ENCODE measurements at regions not wholly inside any gene's neighbourhood (a gene's known extent, or its start where the extent isn't known, plus 50 kb on each side); places are given as distances from the start of the nearest gene placed in this dataset.

DNA sequence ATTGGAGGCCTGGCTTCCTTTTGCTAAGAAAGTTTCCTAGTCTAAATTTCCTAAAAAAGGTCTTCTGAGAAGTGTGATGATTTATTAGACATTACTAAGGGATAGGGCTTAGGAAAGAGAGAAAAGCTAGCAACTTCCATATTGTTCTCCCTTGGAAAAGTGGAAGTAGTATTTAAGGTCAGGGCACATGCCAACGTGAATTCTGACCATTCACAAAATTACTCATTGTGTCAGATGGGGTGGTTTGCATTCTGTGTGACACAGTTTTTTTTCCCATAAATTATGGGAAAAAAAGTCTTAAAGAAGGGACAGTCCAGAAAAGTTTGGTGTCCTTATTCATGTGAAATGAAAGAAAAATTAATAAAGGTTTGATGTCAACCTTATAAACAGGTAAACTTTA, 110.0 kb upstream of the ARRDC3 start:
- no peak for DNase-seq
- ATAC-seq = peak in 1 of 4 donors; percentile 20
- H3K27me3 ChIP-seq = no peaks in the 10 kb centered on the region
- no peaks in the 10 kb centered on the region for H3K4me1 ChIP-seq
- no peak overlapping the region for H3K27ac ChIP-seq
- TF ChIP-seq CTCF (IDR thresholded peaks at IDR 0.05) = no peak
- H3K4me3 ChIP-seq = no peak overlapping the region
- H3K9me3 ChIP-seq = no peaks in the 10 kb centered on the region
- H3K36me3 ChIP-seq = no peaks in the 10 kb centered on the region
- intact Hi-C loops (cut with DNase I) = no loop called here
- 53% methylated on average over 1 of the region's 1 CpG for WGBS (ENCODE audit: insufficient coverage, low coverage, low lambda C conversion rate, missing lambda C conversion rate)

- Histone ChIP-seq H3K27me3 (no peaks in the 10 kb centered on the region), H3K4me3 (no peak overlapping the region), H3K9me3 (no peaks in the 10 kb centered on the region), H3K27ac (no peak overlapping the region), H3K36me3 (no peaks in the 10 kb centered on the region), H3K4me1 (no peaks in the 10 kb centered on the region)
- DNase-seq (no peak), ATAC-seq (no peak)
- 59% methylated on average over 2 of the region's 2 CpGs for WGBS (ENCODE audit: insufficient coverage, low coverage, low lambda C conversion rate, missing lambda C conversion rate)
- intact Hi-C loops (cut with DNase I) = no loop called here
- no peak for TF ChIP-seq POLR2A (IDR thresholded peaks at IDR 0.05)
- TF ChIP-seq CTCF (IDR thresholded peaks at IDR 0.05) = no peak
Observed at GRCh38 chr5:91491229-91491628, 108.1 kb upstream of the ARRDC3 start.

DNA sequence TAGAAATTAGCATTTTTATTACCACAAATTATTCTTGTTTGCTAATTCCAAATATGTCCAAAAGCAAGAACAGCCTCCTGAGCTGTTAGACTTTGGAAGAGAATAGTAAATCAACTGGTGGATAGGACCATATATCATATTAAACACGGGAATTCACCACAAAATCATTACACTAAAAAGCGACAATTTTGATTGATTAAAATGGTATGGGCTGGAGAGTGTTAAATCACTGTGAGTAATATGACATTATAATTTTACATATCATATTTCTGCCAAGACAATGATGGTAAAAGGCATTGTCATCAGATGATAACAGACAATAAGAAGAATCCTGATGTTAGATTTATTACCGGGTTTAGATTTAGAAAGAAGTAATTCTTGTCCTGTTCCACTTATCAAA, 107.2 kb upstream of the ARRDC3 start:
- TF ChIP-seq CTCF (IDR thresholded peaks at IDR 0.05) (no peak), POLR2A (IDR thresholded peaks at IDR 0.05) (no peak)
- Histone ChIP-seq H3K4me3 (no peak overlapping the region), H3K36me3 (no peaks in the 10 kb centered on the region), H3K9me3 (no peaks in the 10 kb centered on the region), H3K4me1 (no peaks in the 10 kb centered on the region), H3K27me3 (no peaks in the 10 kb centered on the region), H3K27ac (no peak overlapping the region)
- DNase-seq = no peak
- WGBS (ENCODE audit: insufficient coverage, low coverage, low lambda C conversion rate, missing lambda C conversion rate) = 82% methylated on average over 3 of the region's 3 CpGs
- no peak for ATAC-seq
- intact Hi-C loops (cut with DNase I) = no loop called here

GRCh38 chr5:91487420-91487819, 104.3 kb upstream of the ARRDC3 start:
- intact Hi-C loops (cut with DNase I) = no loop called here
- Histone ChIP-seq H3K4me1 (no peaks in the 10 kb centered on the region), H3K27ac (no peak overlapping the region), H3K9me3 (no peaks in the 10 kb centered on the region), H3K4me3 (no peak overlapping the region), H3K36me3 (no peaks in the 10 kb centered on the region), H3K27me3 (no peaks in the 10 kb centered on the region)
- 33% methylated on average over 1 of the region's 2 CpGs for WGBS (ENCODE audit: insufficient coverage, low coverage, low lambda C conversion rate, missing lambda C conversion rate)
- DNase-seq = no peak
- no peak for ATAC-seq
- TF ChIP-seq CTCF (IDR thresholded peaks at IDR 0.05) (no peak), POLR2A (IDR thresholded peaks at IDR 0.05) (no peak)

DNA sequence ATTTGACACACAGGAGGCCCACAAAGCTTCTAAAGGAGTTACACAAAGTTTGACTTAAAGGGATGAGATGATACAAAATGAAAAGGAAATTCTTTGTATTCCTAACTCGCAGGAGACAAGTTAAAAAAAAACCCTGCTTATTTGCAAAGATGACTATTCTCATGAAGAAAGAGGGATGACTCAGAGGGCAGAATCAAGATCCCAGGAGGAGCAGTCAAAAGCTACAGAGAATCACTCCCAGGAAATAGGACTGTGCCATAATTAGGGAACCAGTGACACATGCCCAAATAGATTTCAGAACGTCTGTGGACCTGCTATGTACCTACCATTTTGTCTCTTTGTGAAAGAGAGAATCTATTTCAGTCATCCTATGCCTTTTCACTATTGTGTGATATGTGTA, 103.5 kb upstream of the ARRDC3 start:
- WGBS (ENCODE audit: insufficient coverage, low coverage, low lambda C conversion rate, missing lambda C conversion rate) = 25% methylated on average over 2 of the region's 2 CpGs
- no peak for TF ChIP-seq POLR2A (IDR thresholded peaks at IDR 0.05)
- no peak for TF ChIP-seq CTCF (IDR thresholded peaks at IDR 0.05)
- ATAC-seq = no peak

More for the DNA sequence above, 103.5 kb upstream of the ARRDC3 start:
- Histone ChIP-seq H3K27me3 (no peaks in the 10 kb centered on the region), H3K27ac (no peak overlapping the region), H3K4me1 (no peaks in the 10 kb centered on the region), H3K36me3 (no peaks in the 10 kb centered on the region), H3K9me3 (no peaks in the 10 kb centered on the region), H3K4me3 (no peak overlapping the region)
- no peak for DNase-seq
- intact Hi-C loops (cut with DNase I) = no loop called here
